ENCODE measurements at regions not wholly inside any gene's neighbourhood (a gene's known extent, or its start where the extent isn't known, plus 50 kb on each side); places are given as distances from the start of the nearest gene placed in this dataset.

- TF ChIP-seq ASH2L (IDR thresholded peaks at IDR 0.05; ENCODE audit: borderline replicate concordance, low read depth) (no peak), CBX5 (IDR thresholded peaks at IDR 0.05; ENCODE audit: low read depth) (no peak), POLR2A (IDR thresholded peaks at IDR 0.05; ENCODE audit: low read depth, low read length) (no peak), CTCF (IDR thresholded peaks at IDR 0.05 in 2 of 3, conservative IDR thresholded peaks at IDR 0.05 in 1 of 3; ENCODE audit: control insufficient read depth in 2 of 3, extremely low read depth in 1 of 3, insufficient read depth in 1 of 3, low read depth in 3 of 3, low read length in 3 of 3) (no peak), TCF12 (IDR thresholded peaks at IDR 0.05; ENCODE audit: low read depth, low read length) (no peak), ATF7 (IDR thresholded peaks at IDR 0.05; ENCODE audit: low read depth) (no peak), CHD2 (IDR thresholded peaks at IDR 0.05; ENCODE audit: borderline replicate concordance, low read depth, low read length) (no peak), REST (IDR thresholded peaks at IDR 0.05; ENCODE audit: low read depth, low read length) (no peak), HDGF (IDR thresholded peaks at IDR 0.05) (no peak)
Measured at GRCh38 chr3:125670352-125670751, 75.1 kb upstream of the OSBPL11 start.

All from GM12878 (cell line).